Transverse colon (tissue), 4 donors: ENCODE measurements at regions not wholly inside any gene's neighbourhood (a gene's known extent, or its start where the extent isn't known, plus 50 kb on each side); places are given as distances from the start of the nearest gene placed in this dataset.

Source experiments
- CTCF ChIP-seq, 5 experiments: fragments of 200-600 bp in 3 of 5; fragments of 450-650 bp in 2 of 5; sonication (generic) in 3 of 5; IDR thresholded peaks; 1 replicate in 2 of 5; 2 replicates in 3 of 5; pipeline ENCODE4 v1.5.1; 2016 to 2017; ENCODE audit warnings: antibody characterized with exemption in 5 of 5, inconsistent platforms in 3 of 5, mild to moderate bottlenecking in 2 of 5, moderate library complexity in 1 of 5
- EP300 ChIP-seq: sonication (generic); formaldehyde crosslinking; IDR thresholded peaks from one replicate; pipeline ENCODE4 v1.6.1; 2017; ENCODE audit warnings: antibody characterized with exemption, low read depth
- POLR2A ChIP-seq: fragments of 450-650 bp; IDR thresholded peaks from one replicate; pipeline ENCODE4 v1.6.1; 2016; ENCODE audit warnings: antibody characterized with exemption, mild to moderate bottlenecking, moderate library complexity
- POLR2AphosphoS5 ChIP-seq, 3 donors: sonication (generic); formaldehyde crosslinking; IDR thresholded peaks; one replicate each; pipeline ENCODE4 v1.6.1; 2016; ENCODE audit warnings: antibody characterized with exemption in 3 of 3

- no peak for TF ChIP-seq CTCF (IDR thresholded peaks at IDR 0.05)
- no peak for TF ChIP-seq POLR2A
- no peak for TF ChIP-seq POLR2AphosphoS5 (IDR thresholded peaks at IDR 0.05)
- TF ChIP-seq EP300: no peak
These were observed 75.6 kb upstream of the DYNLT3 start for GRCh38 chrX:37922928-37923327.
